ENCODE measurements at regions not wholly inside any gene's neighbourhood (a gene's known extent, or its start where the extent isn't known, plus 50 kb on each side); places are given as distances from the start of the nearest gene placed in this dataset.

DNA sequence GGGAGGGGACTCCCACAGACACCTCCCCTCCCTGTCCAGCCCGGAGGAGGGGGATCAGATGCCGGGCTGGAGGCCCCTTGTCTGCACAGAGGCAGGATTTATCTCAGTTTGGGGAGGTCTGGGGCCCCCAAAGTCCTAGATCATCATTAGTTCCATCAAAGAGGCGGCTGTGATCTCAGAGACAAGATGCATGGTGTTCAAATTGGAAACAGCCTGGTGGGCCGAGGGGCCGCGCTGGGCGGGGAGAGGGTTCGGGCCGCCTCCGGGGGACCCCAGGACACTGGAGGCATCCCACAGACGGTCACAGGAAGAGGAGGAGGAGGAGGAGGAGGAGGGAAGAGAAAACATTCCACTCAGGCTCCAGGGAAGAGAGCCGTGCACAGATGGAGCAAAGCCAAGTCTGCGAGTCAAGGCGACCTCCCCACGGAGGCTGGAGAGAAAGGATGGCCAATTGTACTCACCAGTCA lies 69.5 kb upstream of the CUX1 start:
- Histone ChIP-seq H3K9me2 (replicated peaks; ENCODE audit: control insufficient read depth, low read length) (no peaks in the 10 kb centered on the region), H3F3A (ENCODE audit: control insufficient read depth, insufficient read depth) (0 out of 2 replicates have a peak, but pooled peaks cover 7% of the 10 kb centered on the region), H4K20me1 (ENCODE audit: control insufficient read depth, insufficient read depth, low read depth, low read length) (no peaks in the 10 kb centered on the region), H3K27ac (ENCODE audit: low read depth, low read length) (no peak overlapping the region), H3K4me2 (ENCODE audit: low read length) (no peak overlapping the region), H3K4me3 (ENCODE audit: low read length) (no peak overlapping the region), H3K36me3 (ENCODE audit: control insufficient read depth, low read length) (no peaks in the 10 kb centered on the region), H3K27me3 (ENCODE audit: control insufficient read depth, low read length) (peaks cover 13% of the 10 kb centered on the region), H3K4me1 (ENCODE audit: control insufficient read depth, low read length) (peaks cover 33% of the 10 kb centered on the region), H3K9me3 (ENCODE audit: control insufficient read depth, insufficient read depth, low read length) (no peaks in the 10 kb centered on the region), H3K79me2 (ENCODE audit: control insufficient read depth, low read length) (no peaks in the 10 kb centered on the region)
- TF ChIP-seq EZH2phosphoT487 (IDR thresholded peaks at IDR 0.05; ENCODE audit: borderline replicate concordance, low read length), result no peak
- TF ChIP-seq, protein P1, sequence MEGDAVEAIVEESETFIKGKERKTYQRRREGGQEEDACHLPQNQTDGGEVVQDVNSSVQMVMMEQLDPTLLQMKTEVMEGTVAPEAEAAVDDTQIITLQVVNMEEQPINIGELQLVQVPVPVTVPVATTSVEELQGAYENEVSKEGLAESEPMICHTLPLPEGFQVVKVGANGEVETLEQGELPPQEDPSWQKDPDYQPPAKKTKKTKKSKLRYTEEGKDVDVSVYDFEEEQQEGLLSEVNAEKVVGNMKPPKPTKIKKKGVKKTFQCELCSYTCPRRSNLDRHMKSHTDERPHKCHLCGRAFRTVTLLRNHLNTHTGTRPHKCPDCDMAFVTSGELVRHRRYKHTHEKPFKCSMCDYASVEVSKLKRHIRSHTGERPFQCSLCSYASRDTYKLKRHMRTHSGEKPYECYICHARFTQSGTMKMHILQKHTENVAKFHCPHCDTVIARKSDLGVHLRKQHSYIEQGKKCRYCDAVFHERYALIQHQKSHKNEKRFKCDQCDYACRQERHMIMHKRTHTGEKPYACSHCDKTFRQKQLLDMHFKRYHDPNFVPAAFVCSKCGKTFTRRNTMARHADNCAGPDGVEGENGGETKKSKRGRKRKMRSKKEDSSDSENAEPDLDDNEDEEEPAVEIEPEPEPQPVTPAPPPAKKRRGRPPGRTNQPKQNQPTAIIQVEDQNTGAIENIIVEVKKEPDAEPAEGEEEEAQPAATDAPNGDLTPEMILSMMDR (IDR thresholded peaks at IDR 0.05; ENCODE audit: low read depth, low read length, poor library complexity, severe bottlenecking), result no peak

- H3K36me3 ChIP-seq (ENCODE audit: control insufficient read depth, low read length), result no peaks in the 10 kb centered on the region
- TF ChIP-seq, protein P1 (IDR thresholded peaks at IDR 0.05; ENCODE audit: low read depth, low read length, poor library complexity, severe bottlenecking), result no peak
- TF ChIP-seq EZH2phosphoT487 (IDR thresholded peaks at IDR 0.05; ENCODE audit: borderline replicate concordance, low read length), result no peak
- no peak overlapping the region for H3K27ac ChIP-seq (ENCODE audit: low read depth, low read length)
- no peaks in the 10 kb centered on the region for H3K9me3 ChIP-seq (ENCODE audit: control insufficient read depth, insufficient read depth, low read length)
- no peaks in the 10 kb centered on the region for H3K79me2 ChIP-seq (ENCODE audit: control insufficient read depth, low read length)
- H3K4me2 ChIP-seq (ENCODE audit: low read length), result no peak overlapping the region
- no peak overlapping the region for H3K4me3 ChIP-seq (ENCODE audit: low read length)
- peaks cover 30% of the 10 kb centered on the region for H3K27me3 ChIP-seq (ENCODE audit: control insufficient read depth, low read length)
- H3F3A ChIP-seq (ENCODE audit: control insufficient read depth, insufficient read depth), result 0 out of 2 replicates have a peak, but pooled peaks cover 3% of the 10 kb centered on the region
- H3K4me1 ChIP-seq (ENCODE audit: control insufficient read depth, low read length), result peaks cover 30% of the 10 kb centered on the region
- H3K9me2 ChIP-seq (replicated peaks; ENCODE audit: control insufficient read depth, low read length), result no peaks in the 10 kb centered on the region
- no peaks in the 10 kb centered on the region for H4K20me1 ChIP-seq (ENCODE audit: control insufficient read depth, insufficient read depth, low read depth, low read length)
Observed at GRCh38 chr7:101749891-101750290, 67.5 kb upstream of the CUX1 start.

DNA sequence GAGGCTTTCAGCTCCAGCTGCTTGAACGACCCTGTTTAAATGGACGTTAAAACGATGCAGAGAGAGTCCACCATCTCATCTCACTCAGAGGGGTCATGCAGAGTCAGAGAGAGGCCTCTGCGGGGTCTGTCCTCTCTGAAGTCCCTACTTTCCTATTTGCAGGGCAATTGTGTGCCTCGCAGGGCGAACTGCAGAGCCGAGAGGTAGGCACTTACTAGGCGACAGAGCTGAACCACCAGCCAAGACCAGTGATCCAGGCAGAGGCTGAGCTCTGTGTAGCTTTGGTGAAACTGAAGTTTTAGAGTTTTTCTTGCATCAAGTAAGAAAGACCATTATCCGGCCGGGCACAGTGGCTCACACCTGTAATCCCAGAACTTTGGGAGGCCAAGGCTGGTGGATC lies 64.1 kb upstream of the CUX1 start:
- H3F3A ChIP-seq (ENCODE audit: control insufficient read depth, insufficient read depth), result no peaks in the 10 kb centered on the region
- peaks cover 42% of the 10 kb centered on the region for H3K27me3 ChIP-seq (ENCODE audit: control insufficient read depth, low read length)
- no peaks in the 10 kb centered on the region for H3K79me2 ChIP-seq (ENCODE audit: control insufficient read depth, low read length)
- H3K4me1 ChIP-seq (ENCODE audit: control insufficient read depth, low read length), result peaks cover 13% of the 10 kb centered on the region
- no peak overlapping the region for H3K27ac ChIP-seq (ENCODE audit: low read depth, low read length)
- no peaks in the 10 kb centered on the region for H3K9me2 ChIP-seq (replicated peaks; ENCODE audit: control insufficient read depth, low read length)
- H3K36me3 ChIP-seq (ENCODE audit: control insufficient read depth, low read length), result no peaks in the 10 kb centered on the region
- H3K9me3 ChIP-seq (ENCODE audit: control insufficient read depth, insufficient read depth, low read length), result no peaks in the 10 kb centered on the region
- no peak for TF ChIP-seq EZH2phosphoT487 (IDR thresholded peaks at IDR 0.05; ENCODE audit: borderline replicate concordance, low read length)
- TF ChIP-seq, protein P1 (IDR thresholded peaks at IDR 0.05; ENCODE audit: low read depth, low read length, poor library complexity, severe bottlenecking), result no peak
- no peaks in the 10 kb centered on the region for H4K20me1 ChIP-seq (ENCODE audit: control insufficient read depth, insufficient read depth, low read depth, low read length)
- H3K4me3 ChIP-seq (ENCODE audit: low read length), result no peak overlapping the region
- no peak overlapping the region for H3K4me2 ChIP-seq (ENCODE audit: low read length)
